ENCODE measurements at regions not wholly inside any gene's neighbourhood (a gene's known extent, or its start where the extent isn't known, plus 50 kb on each side); places are given as distances from the start of the nearest gene placed in this dataset.

DNA sequence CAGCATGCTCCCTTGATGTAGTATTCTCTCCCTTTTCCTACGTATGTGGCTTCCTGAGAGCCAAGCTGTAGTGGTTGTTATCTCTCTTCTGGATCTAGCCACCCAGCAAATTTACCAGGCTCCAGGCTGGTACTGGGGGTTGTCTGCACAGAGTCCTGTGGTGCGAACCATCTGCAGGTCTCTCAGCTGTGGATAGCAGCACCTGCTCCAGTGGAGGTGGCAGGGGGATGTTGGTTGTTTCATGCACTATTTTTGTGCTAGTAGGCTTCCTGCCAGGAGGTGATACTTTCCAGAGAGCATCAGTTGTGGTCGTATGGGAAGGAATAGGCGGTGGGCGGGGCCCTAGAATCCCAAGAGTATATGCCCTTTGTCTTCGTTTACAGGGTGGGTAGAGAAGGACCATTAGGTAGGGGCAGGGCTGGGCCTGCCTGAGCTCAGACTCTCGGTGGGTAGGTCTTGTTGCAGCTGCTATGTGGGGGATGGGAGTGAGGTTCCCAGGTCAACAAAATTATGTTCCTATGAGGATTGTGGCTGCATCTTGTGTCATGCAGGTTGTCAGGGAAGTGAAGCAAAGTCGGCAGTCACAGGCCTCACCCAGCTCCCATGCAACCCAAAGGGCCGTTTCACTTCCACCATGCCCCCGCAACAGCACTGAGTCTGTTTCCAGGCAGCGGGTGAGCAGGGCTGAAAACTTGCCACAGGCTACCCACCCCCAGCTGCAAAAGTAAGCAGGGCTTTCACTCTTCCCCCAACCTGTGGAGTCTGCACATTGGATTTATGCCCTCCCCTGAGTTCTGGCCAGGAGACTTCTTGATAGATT, 1139.5 kb downstream of the BCL11A start:
- H3K27ac ChIP-seq (ENCODE audit: low read length) = no peak overlapping the region
- H3K4me3 ChIP-seq (ENCODE audit: low read length) = no peak overlapping the region
- H3K27me3 ChIP-seq (ENCODE audit: insufficient read depth, low read depth, low read length) = no peaks in the 10 kb centered on the region
- H3K9ac ChIP-seq (ENCODE audit: low read length) = no peak overlapping the region
- H3K79me2 ChIP-seq (replicated peaks; ENCODE audit: insufficient read depth, low read length) = no peaks in the 10 kb centered on the region
- H3K4me2 ChIP-seq (ENCODE audit: low read length) = no peak overlapping the region
- no peaks in the 10 kb centered on the region for H3K9me3 ChIP-seq (ENCODE audit: low read length)
- H3K9me2 ChIP-seq (ENCODE audit: insufficient read depth, low read length) = no peaks in the 10 kb centered on the region
- H3K36me3 ChIP-seq (ENCODE audit: insufficient read depth, low read length) = no peaks in the 10 kb centered on the region
- no peaks in the 10 kb centered on the region for H4K20me1 ChIP-seq (ENCODE audit: insufficient read depth)
- H3F3A ChIP-seq (ENCODE audit: insufficient read depth, low read length, poor library complexity, severe bottlenecking) = no peaks in the 10 kb centered on the region
- no peak overlapping the region for H2AFZ ChIP-seq (ENCODE audit: low read depth, low read length)
- TF ChIP-seq TAF1 (IDR thresholded peaks at IDR 0.05; ENCODE audit: low read depth) = no peak
- TF ChIP-seq, protein P1, sequence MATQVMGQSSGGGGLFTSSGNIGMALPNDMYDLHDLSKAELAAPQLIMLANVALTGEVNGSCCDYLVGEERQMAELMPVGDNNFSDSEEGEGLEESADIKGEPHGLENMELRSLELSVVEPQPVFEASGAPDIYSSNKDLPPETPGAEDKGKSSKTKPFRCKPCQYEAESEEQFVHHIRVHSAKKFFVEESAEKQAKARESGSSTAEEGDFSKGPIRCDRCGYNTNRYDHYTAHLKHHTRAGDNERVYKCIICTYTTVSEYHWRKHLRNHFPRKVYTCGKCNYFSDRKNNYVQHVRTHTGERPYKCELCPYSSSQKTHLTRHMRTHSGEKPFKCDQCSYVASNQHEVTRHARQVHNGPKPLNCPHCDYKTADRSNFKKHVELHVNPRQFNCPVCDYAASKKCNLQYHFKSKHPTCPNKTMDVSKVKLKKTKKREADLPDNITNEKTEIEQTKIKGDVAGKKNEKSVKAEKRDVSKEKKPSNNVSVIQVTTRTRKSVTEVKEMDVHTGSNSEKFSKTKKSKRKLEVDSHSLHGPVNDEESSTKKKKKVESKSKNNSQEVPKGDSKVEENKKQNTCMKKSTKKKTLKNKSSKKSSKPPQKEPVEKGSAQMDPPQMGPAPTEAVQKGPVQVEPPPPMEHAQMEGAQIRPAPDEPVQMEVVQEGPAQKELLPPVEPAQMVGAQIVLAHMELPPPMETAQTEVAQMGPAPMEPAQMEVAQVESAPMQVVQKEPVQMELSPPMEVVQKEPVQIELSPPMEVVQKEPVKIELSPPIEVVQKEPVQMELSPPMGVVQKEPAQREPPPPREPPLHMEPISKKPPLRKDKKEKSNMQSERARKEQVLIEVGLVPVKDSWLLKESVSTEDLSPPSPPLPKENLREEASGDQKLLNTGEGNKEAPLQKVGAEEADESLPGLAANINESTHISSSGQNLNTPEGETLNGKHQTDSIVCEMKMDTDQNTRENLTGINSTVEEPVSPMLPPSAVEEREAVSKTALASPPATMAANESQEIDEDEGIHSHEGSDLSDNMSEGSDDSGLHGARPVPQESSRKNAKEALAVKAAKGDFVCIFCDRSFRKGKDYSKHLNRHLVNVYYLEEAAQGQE (IDR thresholded peaks at IDR 0.05; ENCODE audit: borderline replicate concordance) = no peak
- TF ChIP-seq SMC3 (conservative IDR thresholded peaks at IDR 0.05; ENCODE audit: poor library complexity) = no peak
- TF ChIP-seq EP300 (conservative IDR thresholded peaks at IDR 0.05; ENCODE audit: poor library complexity, severe bottlenecking) = no peak
- no peak for TF ChIP-seq RAD21 (conservative IDR thresholded peaks at IDR 0.05)
- no peak for TF ChIP-seq MXI1 (conservative IDR thresholded peaks at IDR 0.05; ENCODE audit: poor library complexity, severe bottlenecking)
- no peak for TF ChIP-seq EZH2 (IDR thresholded peaks at IDR 0.05; ENCODE audit: borderline replicate concordance, insufficient read depth, low read length, poor library complexity, severe bottlenecking)

DNA sequence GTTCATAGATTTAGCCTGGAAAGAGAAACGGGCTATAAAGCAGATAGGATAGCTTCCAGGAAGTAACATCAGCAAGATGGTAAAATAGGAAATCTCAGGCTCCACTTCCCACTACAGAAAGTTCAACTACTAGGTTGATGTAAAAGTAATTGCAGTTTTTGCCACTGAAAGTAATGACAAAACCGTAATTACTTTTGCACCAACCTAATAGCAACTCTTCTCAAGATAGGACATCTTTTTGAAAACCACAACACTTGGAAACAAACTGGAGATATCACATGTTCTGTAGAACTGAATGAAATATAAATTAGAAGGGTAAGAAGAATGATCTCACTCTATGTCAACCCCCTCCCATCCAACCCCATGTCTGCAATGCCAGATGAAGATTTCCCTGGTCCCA, 1154.3 kb downstream of the BCL11A start:
- H3K9me2 ChIP-seq (ENCODE audit: insufficient read depth, low read length) = no peaks in the 10 kb centered on the region
- no peak overlapping the region for H2AFZ ChIP-seq (ENCODE audit: low read depth, low read length)
- H3K79me2 ChIP-seq (replicated peaks; ENCODE audit: insufficient read depth, low read length) = no peaks in the 10 kb centered on the region
- no peak overlapping the region for H3K27ac ChIP-seq (ENCODE audit: low read length)
- no peaks in the 10 kb centered on the region for H3K36me3 ChIP-seq (ENCODE audit: insufficient read depth, low read length)
- peaks cover 6% of the 10 kb centered on the region for H3K9me3 ChIP-seq (ENCODE audit: low read length)
- no peaks in the 10 kb centered on the region for H3F3A ChIP-seq (ENCODE audit: insufficient read depth, low read length, poor library complexity, severe bottlenecking)
- H3K4me2 ChIP-seq (ENCODE audit: low read length) = no peak overlapping the region
- no peak overlapping the region for H3K9ac ChIP-seq (ENCODE audit: low read length)
- no peak for TF ChIP-seq SMC3 (conservative IDR thresholded peaks at IDR 0.05; ENCODE audit: poor library complexity)
- TF ChIP-seq MXI1 (conservative IDR thresholded peaks at IDR 0.05; ENCODE audit: poor library complexity, severe bottlenecking) = no peak
- TF ChIP-seq POLR2AphosphoS5 (IDR thresholded peaks at IDR 0.05) = no peak
- no peak for TF ChIP-seq TAF1 (IDR thresholded peaks at IDR 0.05; ENCODE audit: low read depth)
- no peak for TF ChIP-seq RAD21 (conservative IDR thresholded peaks at IDR 0.05)
- TF ChIP-seq, protein P1 (IDR thresholded peaks at IDR 0.05; ENCODE audit: borderline replicate concordance) = no peak
- TF ChIP-seq EZH2 (IDR thresholded peaks at IDR 0.05; ENCODE audit: borderline replicate concordance, insufficient read depth, low read length, poor library complexity, severe bottlenecking) = no peak
- no peak for TF ChIP-seq EP300 (conservative IDR thresholded peaks at IDR 0.05; ENCODE audit: poor library complexity, severe bottlenecking)
- TF ChIP-seq, protein P2, sequence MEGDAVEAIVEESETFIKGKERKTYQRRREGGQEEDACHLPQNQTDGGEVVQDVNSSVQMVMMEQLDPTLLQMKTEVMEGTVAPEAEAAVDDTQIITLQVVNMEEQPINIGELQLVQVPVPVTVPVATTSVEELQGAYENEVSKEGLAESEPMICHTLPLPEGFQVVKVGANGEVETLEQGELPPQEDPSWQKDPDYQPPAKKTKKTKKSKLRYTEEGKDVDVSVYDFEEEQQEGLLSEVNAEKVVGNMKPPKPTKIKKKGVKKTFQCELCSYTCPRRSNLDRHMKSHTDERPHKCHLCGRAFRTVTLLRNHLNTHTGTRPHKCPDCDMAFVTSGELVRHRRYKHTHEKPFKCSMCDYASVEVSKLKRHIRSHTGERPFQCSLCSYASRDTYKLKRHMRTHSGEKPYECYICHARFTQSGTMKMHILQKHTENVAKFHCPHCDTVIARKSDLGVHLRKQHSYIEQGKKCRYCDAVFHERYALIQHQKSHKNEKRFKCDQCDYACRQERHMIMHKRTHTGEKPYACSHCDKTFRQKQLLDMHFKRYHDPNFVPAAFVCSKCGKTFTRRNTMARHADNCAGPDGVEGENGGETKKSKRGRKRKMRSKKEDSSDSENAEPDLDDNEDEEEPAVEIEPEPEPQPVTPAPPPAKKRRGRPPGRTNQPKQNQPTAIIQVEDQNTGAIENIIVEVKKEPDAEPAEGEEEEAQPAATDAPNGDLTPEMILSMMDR (IDR thresholded peaks at IDR 0.05; ENCODE audit: poor library complexity, severe bottlenecking) = no peak
- no peak overlapping the region for H3K4me3 ChIP-seq (ENCODE audit: low read length)
- no peaks in the 10 kb centered on the region for H3K27me3 ChIP-seq (ENCODE audit: insufficient read depth, low read depth, low read length)
- H4K20me1 ChIP-seq (ENCODE audit: insufficient read depth) = no peaks in the 10 kb centered on the region
